ENCODE measurements at regions not wholly inside any gene's neighbourhood (a gene's known extent, or its start where the extent isn't known, plus 50 kb on each side); places are given as distances from the start of the nearest gene placed in this dataset.

DNA sequence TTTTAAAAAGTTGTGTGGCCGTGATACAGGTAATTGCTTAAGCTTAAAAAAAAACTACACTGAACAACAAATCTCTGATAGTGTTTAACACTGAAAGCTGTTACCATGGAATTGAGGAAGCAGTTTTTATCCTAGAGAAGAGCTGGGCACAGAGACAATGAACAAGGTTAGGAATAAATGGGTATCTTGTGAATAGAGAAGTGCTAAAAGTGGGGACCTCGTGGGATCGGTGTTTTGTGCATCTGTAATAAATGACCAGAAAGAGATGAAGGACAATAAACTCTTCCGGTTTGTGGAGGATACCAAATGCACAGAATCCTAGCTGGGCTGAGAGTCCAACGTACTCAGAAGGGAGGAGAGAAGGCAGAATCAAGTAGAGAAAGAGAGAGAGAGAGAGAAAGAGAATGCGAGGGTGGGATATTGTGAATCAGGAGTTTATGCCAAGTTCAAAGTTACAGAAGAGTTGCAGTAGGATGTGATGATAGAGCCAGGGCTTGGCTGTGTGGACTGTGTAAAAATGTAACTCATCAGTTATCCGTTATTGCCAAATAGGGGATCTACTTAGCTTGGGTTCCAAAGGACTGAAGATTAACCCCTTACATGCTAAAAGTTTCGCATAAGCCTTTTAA lies 148.9 kb downstream of the IL20RB start:
- H3K27me3 ChIP-seq (replicated peaks; ENCODE audit: control insufficient read depth, insufficient read depth, low read length): no peaks in the 10 kb centered on the region; the same call in 1 of the 2 replicates
- no peaks in the 10 kb centered on the region for H3K36me3 ChIP-seq (ENCODE audit: control insufficient read depth, insufficient read depth, low read length)
- ChIA-PET POLR2A (no interaction called here), CTCF (no interaction called here)
- H3K9me3 Mint-ChIP-seq (ENCODE audit: unreplicated experiment): no peaks in the 10 kb centered on the region
- H3K4me1 ChIP-seq: no peaks in the 10 kb centered on the region
- H3K9me3 ChIP-seq: no peaks in the 10 kb centered on the region
- BruUV-seq (replicated peaks): no TSS peak
- TF ChIP-seq, protein P1, sequence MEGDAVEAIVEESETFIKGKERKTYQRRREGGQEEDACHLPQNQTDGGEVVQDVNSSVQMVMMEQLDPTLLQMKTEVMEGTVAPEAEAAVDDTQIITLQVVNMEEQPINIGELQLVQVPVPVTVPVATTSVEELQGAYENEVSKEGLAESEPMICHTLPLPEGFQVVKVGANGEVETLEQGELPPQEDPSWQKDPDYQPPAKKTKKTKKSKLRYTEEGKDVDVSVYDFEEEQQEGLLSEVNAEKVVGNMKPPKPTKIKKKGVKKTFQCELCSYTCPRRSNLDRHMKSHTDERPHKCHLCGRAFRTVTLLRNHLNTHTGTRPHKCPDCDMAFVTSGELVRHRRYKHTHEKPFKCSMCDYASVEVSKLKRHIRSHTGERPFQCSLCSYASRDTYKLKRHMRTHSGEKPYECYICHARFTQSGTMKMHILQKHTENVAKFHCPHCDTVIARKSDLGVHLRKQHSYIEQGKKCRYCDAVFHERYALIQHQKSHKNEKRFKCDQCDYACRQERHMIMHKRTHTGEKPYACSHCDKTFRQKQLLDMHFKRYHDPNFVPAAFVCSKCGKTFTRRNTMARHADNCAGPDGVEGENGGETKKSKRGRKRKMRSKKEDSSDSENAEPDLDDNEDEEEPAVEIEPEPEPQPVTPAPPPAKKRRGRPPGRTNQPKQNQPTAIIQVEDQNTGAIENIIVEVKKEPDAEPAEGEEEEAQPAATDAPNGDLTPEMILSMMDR (IDR thresholded peaks at IDR 0.05; ENCODE audit: insufficient read depth in 1 of 2, low read depth in 1 of 2, low read length in 1 of 2, severe bottlenecking in 1 of 2, unreplicated experiment in 1 of 2): no peak
- DNase-seq: no peak
- intact Hi-C loops (cut with micrococcal nuclease; ENCODE audit: unreplicated experiment): no loop called here
- no peak overlapping the region for H3K27ac Mint-ChIP-seq (ENCODE audit: unreplicated experiment)
- peaks cover 12% of the 10 kb centered on the region for H3K27me3 Mint-ChIP-seq (ENCODE audit: insufficient read depth, unreplicated experiment)
- no peaks in the 10 kb centered on the region for H3K4me1 Mint-ChIP-seq (ENCODE audit: low read depth, unreplicated experiment)
- H3K4me3 Mint-ChIP-seq (ENCODE audit: unreplicated experiment): no peak overlapping the region
- H3K36me3 Mint-ChIP-seq (ENCODE audit: insufficient read depth, unreplicated experiment): no peaks in the 10 kb centered on the region
- H3K4me3 ChIP-seq (ENCODE audit: low read depth, low read length): no peak overlapping the region

DNA sequence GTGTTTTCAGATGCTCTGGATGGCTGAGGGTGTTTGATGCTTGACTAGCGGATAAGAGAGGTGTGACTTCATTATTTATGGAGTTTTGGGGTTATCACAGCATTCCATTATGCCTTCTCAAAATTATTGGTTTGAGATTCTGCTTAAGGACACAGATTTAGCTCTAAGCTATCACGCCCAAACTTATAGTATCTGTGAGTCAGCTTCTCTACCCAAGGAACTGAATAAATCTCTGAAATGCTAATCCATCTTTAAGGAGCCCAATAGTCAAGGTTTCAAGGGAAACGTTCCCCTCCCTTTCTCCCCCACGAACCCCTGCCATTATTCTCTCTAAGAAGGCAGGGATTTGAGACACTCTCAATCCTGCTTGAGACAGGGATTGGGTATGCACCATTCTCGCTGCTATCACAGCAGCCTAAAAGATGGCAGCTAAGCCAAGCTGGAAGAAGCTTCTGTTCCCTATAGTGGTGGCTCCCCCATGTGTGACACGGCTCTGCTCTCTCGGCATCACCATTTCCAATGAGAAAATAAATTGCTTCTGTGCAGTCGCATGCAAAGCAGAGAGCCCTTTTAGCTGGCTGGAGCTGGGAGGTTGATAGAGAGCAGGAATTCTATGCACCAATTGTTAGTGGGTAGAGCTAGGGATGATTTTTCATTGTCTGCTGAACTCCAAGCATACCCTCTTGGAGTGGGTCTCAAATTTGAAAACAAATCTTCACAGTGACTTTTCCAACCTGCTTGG lies 151.1 kb downstream of the IL20RB start:
- TF ChIP-seq, protein P1 (IDR thresholded peaks at IDR 0.05; ENCODE audit: insufficient read depth in 1 of 2, low read depth in 1 of 2, low read length in 1 of 2, severe bottlenecking in 1 of 2, unreplicated experiment in 1 of 2): no peak
- Mint-ChIP-seq H3K27me3 (ENCODE audit: insufficient read depth, unreplicated experiment) (peaks cover 10% of the 10 kb centered on the region), H3K9me3 (ENCODE audit: unreplicated experiment) (no peaks in the 10 kb centered on the region), H3K4me3 (ENCODE audit: unreplicated experiment) (no peak overlapping the region), H3K27ac (ENCODE audit: unreplicated experiment) (no peak overlapping the region), H3K4me1 (ENCODE audit: low read depth, unreplicated experiment) (no peaks in the 10 kb centered on the region), H3K36me3 (ENCODE audit: insufficient read depth, unreplicated experiment) (no peaks in the 10 kb centered on the region)
- POLR2A ChIA-PET: no interaction called here
- no TSS peak for BruUV-seq (replicated peaks)
- H3K4me1 ChIP-seq: no peaks in the 10 kb centered on the region
- H3K9me3 ChIP-seq: no peaks in the 10 kb centered on the region
- H3K27me3 ChIP-seq (replicated peaks; ENCODE audit: control insufficient read depth, insufficient read depth, low read length): no peaks in the 10 kb centered on the region; the same call in 1 of the 2 replicates
- no peak for DNase-seq
- CTCF ChIA-PET: interaction anchor here (0.8 kb wide), 1 partner anchor 137 kb away, joined by 3 read pairs; no protein-coding TSS in a partner anchor
- H3K4me3 ChIP-seq (ENCODE audit: low read depth, low read length): no peak overlapping the region
- no peaks in the 10 kb centered on the region for H3K36me3 ChIP-seq (ENCODE audit: control insufficient read depth, insufficient read depth, low read length)
- intact Hi-C loops (cut with micrococcal nuclease; ENCODE audit: unreplicated experiment): no loop called here

DNA sequence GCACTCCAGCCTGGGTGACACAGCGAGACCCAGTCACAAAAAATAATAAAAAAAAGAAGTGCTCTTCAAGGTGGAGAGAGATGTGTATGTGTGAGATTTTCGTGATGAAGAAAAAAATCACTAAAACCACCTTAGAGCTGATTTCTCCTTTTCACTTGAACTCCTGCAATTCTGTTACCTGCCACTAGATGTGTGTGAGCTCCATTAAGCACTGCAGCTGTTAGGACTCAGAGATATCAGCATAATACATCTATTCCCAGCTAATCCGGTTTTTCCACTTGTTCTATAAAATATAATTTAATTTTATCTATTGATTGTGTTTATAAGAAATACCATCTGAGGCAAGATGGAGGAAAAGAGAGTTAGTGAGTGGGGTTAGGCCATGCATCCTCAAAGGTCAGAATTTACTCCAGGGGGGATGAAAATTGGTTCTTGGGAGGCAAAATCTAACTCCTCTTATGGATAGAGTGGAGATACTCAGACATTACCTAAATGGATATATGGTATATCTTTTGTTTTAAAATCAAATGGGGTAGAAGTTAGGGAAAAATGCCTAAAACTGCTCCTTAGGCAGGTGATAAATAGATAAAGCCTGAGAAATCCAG lies 152.7 kb downstream of the IL20RB start:
- no peaks in the 10 kb centered on the region for H3K36me3 ChIP-seq (ENCODE audit: control insufficient read depth, insufficient read depth, low read length)
- intact Hi-C loops (cut with micrococcal nuclease; ENCODE audit: unreplicated experiment): no loop called here
- DNase-seq: peak in 1 of 2 experiments; percentile 28
- BruUV-seq (replicated peaks): no TSS peak
- ChIA-PET CTCF (interaction anchor here (0.6 to 1.5 kb wide), 6 partner anchors 11 to 861 kb away, joined by 3 to 6 read pairs (median 3); no protein-coding TSS in a partner anchor), POLR2A (interaction anchor here (0.5 kb wide), 1 partner anchor 941 kb away, joined by 3 read pairs; no protein-coding TSS in a partner anchor)
- H3K27me3 ChIP-seq (replicated peaks; ENCODE audit: control insufficient read depth, insufficient read depth, low read length): no peaks in the 10 kb centered on the region
- Mint-ChIP-seq H3K27me3 (ENCODE audit: insufficient read depth, unreplicated experiment) (peaks cover 13% of the 10 kb centered on the region), H3K27ac (ENCODE audit: unreplicated experiment) (no peak overlapping the region), H3K4me1 (ENCODE audit: low read depth, unreplicated experiment) (no peaks in the 10 kb centered on the region), H3K36me3 (ENCODE audit: insufficient read depth, unreplicated experiment) (no peaks in the 10 kb centered on the region), H3K9me3 (ENCODE audit: unreplicated experiment) (no peaks in the 10 kb centered on the region), H3K4me3 (ENCODE audit: unreplicated experiment) (no peak overlapping the region)
- H3K4me1 ChIP-seq: no peaks in the 10 kb centered on the region
- TF ChIP-seq, protein P1 (IDR thresholded peaks at IDR 0.05; ENCODE audit: insufficient read depth in 1 of 2, low read depth in 1 of 2, low read length in 1 of 2, severe bottlenecking in 1 of 2, unreplicated experiment in 1 of 2): peak; percentile 70 to 81
- no peaks in the 10 kb centered on the region for H3K9me3 ChIP-seq
- H3K4me3 ChIP-seq (ENCODE audit: low read depth, low read length): no peak overlapping the region

Data from Caco-2 (cell line).